DOHH2 (cell line): ENCODE measurements at regions not wholly inside any gene's neighbourhood (a gene's known extent, or its start where the extent isn't known, plus 50 kb on each side); places are given as distances from the start of the nearest gene placed in this dataset.

ENCODE experiments used
- CTCF ChIP-seq: fragments of 200-600 bp; sonication (generic); IDR thresholded peaks from one replicate; pipeline ENCODE4 v1.5.1; 2014; ENCODE audit warnings: antibody characterized with exemption, mild to moderate bottlenecking, low read depth, low read length; ENCODE audit not compliant: poor library complexity, severe bottlenecking
- EZH2phosphoT487 ChIP-seq: fragments of 200-600 bp; sonication (generic); IDR thresholded peaks from 2 replicates; pipeline ENCODE4 v1.6.1; 2017; ENCODE audit warnings: borderline replicate concordance, mild to moderate bottlenecking, antibody characterized with exemption, low read length, moderate library complexity, mixed read lengths

DNA sequence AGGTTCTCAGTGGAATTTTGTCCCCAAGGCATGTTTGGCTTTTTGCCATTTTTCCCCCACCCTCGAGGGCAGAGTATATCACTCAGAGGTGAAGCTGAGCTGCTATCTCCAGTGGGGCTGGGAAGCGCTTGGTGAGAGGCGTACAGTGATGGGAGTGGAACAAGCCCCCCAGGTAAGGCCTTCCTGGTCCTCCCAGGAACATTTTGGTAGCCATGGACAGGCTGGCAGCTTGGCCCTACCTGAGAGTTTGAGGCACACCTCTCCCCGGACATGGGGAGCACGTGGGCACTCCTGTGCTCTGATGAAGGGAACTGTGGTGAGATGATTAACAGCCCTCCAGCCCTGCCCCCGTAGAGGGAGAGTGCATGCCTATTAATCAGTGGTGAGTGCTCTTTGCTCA is 99.3 kb downstream of the C1QL2 start:
- TF ChIP-seq CTCF (no peak), EZH2phosphoT487 (no peak)
